ENCODE measurements at regions not wholly inside any gene's neighbourhood (a gene's known extent, or its start where the extent isn't known, plus 50 kb on each side); places are given as distances from the start of the nearest gene placed in this dataset.
"Not testable (repeated sequence)": the region's sequence is repeated elsewhere in the genome, so short reads cannot be mapped to it uniquely, and the experiment has no call there.

DNA sequence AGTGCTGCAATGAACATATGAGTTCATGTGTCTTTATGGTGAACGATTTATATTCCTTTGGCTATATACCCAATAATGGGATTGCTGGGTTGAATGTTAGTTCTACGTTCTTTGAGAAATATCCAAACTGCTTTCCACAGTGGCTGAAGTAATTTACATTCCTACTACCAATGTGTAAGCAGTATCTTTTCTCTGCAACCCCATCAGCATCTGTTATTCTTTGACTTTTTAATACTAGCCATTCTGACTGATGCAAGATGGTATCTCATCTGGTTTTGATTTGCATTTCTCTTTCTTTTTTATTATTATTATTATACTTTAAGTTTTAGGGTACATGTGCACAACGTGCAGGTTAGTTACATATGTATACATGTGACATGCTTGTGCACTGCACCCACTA is 89.7 kb downstream of the DKK1 start:
- not testable (repeated sequence) for H3K36me3 ChIP-seq (ENCODE audit: insufficient read depth, low read length); H3K9ac ChIP-seq (ENCODE audit: low read depth, low read length); H3K4me1 ChIP-seq (ENCODE audit: insufficient read depth, low read length); H3K4me3 ChIP-seq (ENCODE audit: low read length); H3K27me3 ChIP-seq (ENCODE audit: insufficient read depth, low read length); H3K9me3 ChIP-seq (ENCODE audit: insufficient read depth, low read depth, low read length); H3K27ac ChIP-seq (ENCODE audit: low read depth, low read length)
- 94% methylated on average over 2 of the region's 3 CpGs for WGBS

- no peaks in the 10 kb centered on the region for H3K9me3 ChIP-seq (ENCODE audit: insufficient read depth, low read depth, low read length)
- whole genome bisulfite sequencing, result 76% methylated on average over 1 of the region's 2 CpGs
- H3K27ac ChIP-seq (ENCODE audit: low read depth, low read length), result no peak overlapping the region
Measured at GRCh38 chr10:52409195-52409594, 95.1 kb downstream of the DKK1 start.

GRCh38 chr10:52409928-52410327 is 95.8 kb downstream of the DKK1 start:
- no peaks in the 10 kb centered on the region for H3K9me3 ChIP-seq (ENCODE audit: insufficient read depth, low read depth, low read length)
- no peaks in the 10 kb centered on the region for H3K4me1 ChIP-seq (ENCODE audit: insufficient read depth, low read length)
- no peak overlapping the region for H3K27ac ChIP-seq (ENCODE audit: low read depth, low read length)
- no peaks in the 10 kb centered on the region for H3K27me3 ChIP-seq (ENCODE audit: insufficient read depth, low read length)
- 100% methylated on average over 1 of the region's 2 CpGs for WGBS
- H3K4me3 ChIP-seq (ENCODE audit: low read length), result no peak overlapping the region
- no peak overlapping the region for H3K9ac ChIP-seq (ENCODE audit: low read depth, low read length)
- H3K36me3 ChIP-seq (ENCODE audit: insufficient read depth, low read length), result no peaks in the 10 kb centered on the region

More at GRCh38 chr10:52409195-52409594, 95.1 kb downstream of the DKK1 start:
- Histone ChIP-seq H3K36me3 (ENCODE audit: insufficient read depth, low read length) (no peaks in the 10 kb centered on the region), H3K9ac (ENCODE audit: low read depth, low read length) (no peak overlapping the region), H3K4me3 (ENCODE audit: low read length) (no peak overlapping the region), H3K27me3 (ENCODE audit: insufficient read depth, low read length) (no peaks in the 10 kb centered on the region), H3K4me1 (ENCODE audit: insufficient read depth, low read length) (no peaks in the 10 kb centered on the region)

- Histone ChIP-seq H3K4me3 (ENCODE audit: low read length) (no peak overlapping the region), H3K36me3 (ENCODE audit: insufficient read depth, low read length) (no peaks in the 10 kb centered on the region), H3K9ac (ENCODE audit: low read depth, low read length) (no peak overlapping the region), H3K27me3 (ENCODE audit: insufficient read depth, low read length) (no peaks in the 10 kb centered on the region), H3K27ac (ENCODE audit: low read depth, low read length) (no peak overlapping the region), H3K4me1 (ENCODE audit: insufficient read depth, low read length) (no peaks in the 10 kb centered on the region), H3K9me3 (ENCODE audit: insufficient read depth, low read depth, low read length) (no peaks in the 10 kb centered on the region)
- WGBS, result 97% methylated on average over 21 of the region's 21 CpGs
Measured at GRCh38 chr10:52410916-52411315, 96.8 kb downstream of the DKK1 start.

- Histone ChIP-seq H3K9me3 (ENCODE audit: insufficient read depth, low read depth, low read length) (no peaks in the 10 kb centered on the region), H3K4me3 (ENCODE audit: low read length) (no peak overlapping the region), H3K27ac (ENCODE audit: low read depth, low read length) (no peak overlapping the region), H3K9ac (ENCODE audit: low read depth, low read length) (no peak overlapping the region), H3K27me3 (ENCODE audit: insufficient read depth, low read length) (no peaks in the 10 kb centered on the region), H3K4me1 (ENCODE audit: insufficient read depth, low read length) (no peaks in the 10 kb centered on the region), H3K36me3 (ENCODE audit: insufficient read depth, low read length) (no peaks in the 10 kb centered on the region)
Measured at GRCh38 chr10:52419281-52419680, 105.2 kb downstream of the DKK1 start.

GRCh38 chr10:52420656-52421055 is 106.6 kb downstream of the DKK1 start:
- H3K36me3 ChIP-seq (ENCODE audit: insufficient read depth, low read length), result no peaks in the 10 kb centered on the region
- H3K4me1 ChIP-seq (ENCODE audit: insufficient read depth, low read length), result no peaks in the 10 kb centered on the region
- no peaks in the 10 kb centered on the region for H3K27me3 ChIP-seq (ENCODE audit: insufficient read depth, low read length)
- H3K9me3 ChIP-seq (ENCODE audit: insufficient read depth, low read depth, low read length), result no peaks in the 10 kb centered on the region
- no peak overlapping the region for H3K4me3 ChIP-seq (ENCODE audit: low read length)
- 86% methylated on average over 4 of the region's 4 CpGs for WGBS
- no peak overlapping the region for H3K9ac ChIP-seq (ENCODE audit: low read depth, low read length)
- H3K27ac ChIP-seq (ENCODE audit: low read depth, low read length), result no peak overlapping the region

DNA sequence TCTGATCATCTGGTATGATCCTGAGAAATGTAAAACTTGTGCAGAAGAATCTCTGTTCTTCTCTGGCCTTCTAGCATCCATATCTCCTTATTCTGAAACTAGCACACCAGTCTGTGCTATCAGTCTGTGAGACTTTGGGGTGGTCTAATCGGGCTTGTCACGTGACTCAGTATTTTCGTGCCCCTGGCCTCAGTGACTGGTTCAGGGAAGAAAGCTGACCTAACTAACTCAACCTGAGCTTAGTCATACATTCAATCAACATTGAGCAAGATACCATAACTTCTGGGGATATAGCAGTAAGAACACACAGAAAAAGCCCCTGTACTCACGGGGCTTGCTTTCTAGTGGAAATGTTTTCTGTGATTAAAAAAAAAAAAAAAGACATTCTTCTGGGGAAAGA is 109.3 kb downstream of the DKK1 start:
- WGBS, result 94% methylated on average over 4 of the region's 4 CpGs
- no peak overlapping the region for H3K9ac ChIP-seq (ENCODE audit: low read depth, low read length)
- peaks cover 3% of the 10 kb centered on the region; the same call in 1 of the 2 replicates for H3K9me3 ChIP-seq (ENCODE audit: insufficient read depth, low read depth, low read length)
- no peaks in the 10 kb centered on the region for H3K36me3 ChIP-seq (ENCODE audit: insufficient read depth, low read length)
- H3K4me1 ChIP-seq (ENCODE audit: insufficient read depth, low read length), result no peaks in the 10 kb centered on the region
- H3K4me3 ChIP-seq (ENCODE audit: low read length), result no peak overlapping the region
- no peak overlapping the region for H3K27ac ChIP-seq (ENCODE audit: low read depth, low read length)
- H3K27me3 ChIP-seq (ENCODE audit: insufficient read depth, low read length), result no peaks in the 10 kb centered on the region

GRCh38 chr10:52424341-52424740 is 110.3 kb downstream of the DKK1 start:
- WGBS, result 91% methylated on average over 3 of the region's 3 CpGs
- Histone ChIP-seq H3K9me3 (ENCODE audit: insufficient read depth, low read depth, low read length) (peaks cover 6% of the 10 kb centered on the region; the same call in 1 of the 2 replicates), H3K27me3 (ENCODE audit: insufficient read depth, low read length) (no peaks in the 10 kb centered on the region), H3K36me3 (ENCODE audit: insufficient read depth, low read length) (no peaks in the 10 kb centered on the region), H3K4me3 (ENCODE audit: low read length) (no peak overlapping the region), H3K4me1 (ENCODE audit: insufficient read depth, low read length) (no peaks in the 10 kb centered on the region), H3K9ac (ENCODE audit: low read depth, low read length) (no peak overlapping the region), H3K27ac (ENCODE audit: low read depth, low read length) (no peak overlapping the region)

DNA sequence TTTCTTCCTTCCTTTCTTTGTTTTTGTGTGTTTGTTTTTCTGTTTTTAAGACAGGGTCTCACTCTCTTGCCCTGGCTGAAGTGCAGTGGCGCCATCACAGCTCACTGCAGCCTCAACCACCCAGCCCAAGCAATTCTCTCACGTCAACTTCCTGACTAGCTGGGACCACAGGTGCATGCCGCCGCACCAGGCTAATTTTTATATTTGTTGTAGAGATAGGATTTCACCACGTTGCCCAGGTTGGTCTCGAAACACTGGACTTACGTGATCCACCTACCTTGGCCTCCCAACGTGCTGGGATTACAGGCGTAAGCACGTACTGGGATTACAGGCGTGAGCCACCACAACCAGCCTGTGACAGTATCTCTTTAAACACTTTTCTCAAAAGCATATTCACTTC is 120.7 kb downstream of the DKK1 start:
- H3K4me3 ChIP-seq (ENCODE audit: low read length), result no peak overlapping the region
- H3K9ac ChIP-seq (ENCODE audit: low read depth, low read length), result no peak overlapping the region
- H3K9me3 ChIP-seq (ENCODE audit: insufficient read depth, low read depth, low read length), result no peaks in the 10 kb centered on the region
- no peak overlapping the region for H3K27ac ChIP-seq (ENCODE audit: low read depth, low read length)
- 96% methylated on average over 11 of the region's 11 CpGs for WGBS
- H3K36me3 ChIP-seq (ENCODE audit: insufficient read depth, low read length), result no peaks in the 10 kb centered on the region
- no peaks in the 10 kb centered on the region for H3K4me1 ChIP-seq (ENCODE audit: insufficient read depth, low read length)
- no peaks in the 10 kb centered on the region for H3K27me3 ChIP-seq (ENCODE audit: insufficient read depth, low read length)

GRCh38 chr10:52436664-52437063 is 122.6 kb downstream of the DKK1 start:
- H3K4me1 ChIP-seq (ENCODE audit: insufficient read depth, low read length), result no peaks in the 10 kb centered on the region
- WGBS, result 97% methylated on average over 5 of the region's 5 CpGs
- no peaks in the 10 kb centered on the region for H3K27me3 ChIP-seq (ENCODE audit: insufficient read depth, low read length)
- no peaks in the 10 kb centered on the region for H3K9me3 ChIP-seq (ENCODE audit: insufficient read depth, low read depth, low read length)
- no peaks in the 10 kb centered on the region for H3K36me3 ChIP-seq (ENCODE audit: insufficient read depth, low read length)
- no peak overlapping the region for H3K27ac ChIP-seq (ENCODE audit: low read depth, low read length)
- H3K4me3 ChIP-seq (ENCODE audit: low read length), result no peak overlapping the region
- no peak overlapping the region for H3K9ac ChIP-seq (ENCODE audit: low read depth, low read length)

DNA sequence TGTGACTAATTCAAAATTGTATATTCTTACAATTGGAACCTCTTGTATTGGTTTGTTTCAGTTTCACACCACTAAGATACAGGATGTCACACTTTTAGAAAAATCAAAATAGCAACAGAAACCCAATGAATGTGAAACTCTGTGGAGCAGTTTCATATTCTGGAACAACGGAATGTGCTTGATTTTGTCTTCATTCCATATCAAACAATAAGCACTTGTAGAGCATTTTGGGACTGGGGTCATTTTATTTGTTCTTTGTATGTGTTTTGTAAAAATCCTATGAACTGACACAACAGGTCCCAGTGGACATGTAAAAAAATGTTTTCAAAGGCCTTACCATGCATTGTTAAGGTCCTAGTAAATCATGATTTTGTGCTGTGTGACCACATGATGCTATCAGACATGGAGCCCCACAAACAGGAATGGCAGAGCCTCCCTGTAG is 123.1 kb downstream of the DKK1 start:
- Histone ChIP-seq H3K27ac (ENCODE audit: low read depth, low read length) (no peak overlapping the region), H3K9me3 (ENCODE audit: insufficient read depth, low read depth, low read length) (no peaks in the 10 kb centered on the region), H3K9ac (ENCODE audit: low read depth, low read length) (no peak overlapping the region), H3K4me1 (ENCODE audit: insufficient read depth, low read length) (no peaks in the 10 kb centered on the region), H3K4me3 (ENCODE audit: low read length) (no peak overlapping the region), H3K36me3 (ENCODE audit: insufficient read depth, low read length) (no peaks in the 10 kb centered on the region), H3K27me3 (ENCODE audit: insufficient read depth, low read length) (no peaks in the 10 kb centered on the region)
- 69% methylated on average over 1 of the region's 1 CpG for WGBS

DNA sequence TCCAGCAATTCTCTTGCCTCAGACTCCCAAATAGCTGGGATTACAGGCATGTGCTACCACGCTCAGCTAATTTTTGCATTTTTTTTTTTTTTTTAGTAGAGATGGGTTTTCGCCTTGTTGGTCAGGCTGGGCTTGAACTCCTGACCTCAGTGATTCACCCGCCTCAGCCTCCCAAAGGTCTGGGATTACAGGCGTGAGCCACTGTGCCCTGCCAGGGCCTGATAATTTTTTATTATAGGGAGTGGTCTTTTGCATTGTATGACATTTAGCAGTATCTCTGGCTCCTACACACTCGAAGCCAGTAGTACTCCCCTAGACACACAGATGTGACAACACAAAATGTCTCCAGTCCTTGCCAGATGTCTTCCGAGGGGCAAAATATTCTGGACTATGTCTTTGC is 124.0 kb downstream of the DKK1 start:
- no peaks in the 10 kb centered on the region for H3K9me3 ChIP-seq (ENCODE audit: insufficient read depth, low read depth, low read length)
- no peaks in the 10 kb centered on the region for H3K27me3 ChIP-seq (ENCODE audit: insufficient read depth, low read length)
- H3K27ac ChIP-seq (ENCODE audit: low read depth, low read length), result no peak overlapping the region
- no peaks in the 10 kb centered on the region for H3K36me3 ChIP-seq (ENCODE audit: insufficient read depth, low read length)
- WGBS, result 95% methylated on average over 6 of the region's 6 CpGs
- H3K4me3 ChIP-seq (ENCODE audit: low read length), result no peak overlapping the region
- no peak overlapping the region for H3K9ac ChIP-seq (ENCODE audit: low read depth, low read length)
- no peaks in the 10 kb centered on the region for H3K4me1 ChIP-seq (ENCODE audit: insufficient read depth, low read length)

Measured in HUES64 (cell line).